HepG2 (cell line): ENCODE measurements at regions not wholly inside any gene's neighbourhood (a gene's known extent, or its start where the extent isn't known, plus 50 kb on each side); places are given as distances from the start of the nearest gene placed in this dataset.

ENCODE experiments used
- AFF4 ChIP-seq: sonication (generic); formaldehyde crosslinking; IDR thresholded peaks from 2 replicates; pipeline ENCODE4 v1.4.0; 2020; ENCODE audit warnings: missing genetic modification reagents
- ARHGAP35 ChIP-seq: sonication (generic); formaldehyde crosslinking; IDR thresholded peaks from 2 replicates; pipeline ENCODE4 v1.9.0; 2022; ENCODE audit warnings: mild to moderate bottlenecking, inconsistent platforms, moderate library complexity, missing genetic modification reagents, borderline replicate concordance
- HINFP ChIP-seq: sonication (generic); formaldehyde crosslinking; IDR thresholded peaks from 2 replicates; pipeline ENCODE4 v1.4.0; 2020; ENCODE audit warnings: low read depth, mild to moderate bottlenecking, missing genetic modification reagents
- HNF1B ChIP-seq: sonication (generic); formaldehyde crosslinking; IDR thresholded peaks from 2 replicates; pipeline ENCODE4 v1.5.1; 2020; ENCODE audit warnings: mild to moderate bottlenecking, moderate library complexity, missing genetic modification reagents
- HNRNPL ChIP-seq: fragments of 200-400 bp; formaldehyde crosslinking; IDR thresholded peaks from 2 replicates; pipeline ENCODE4 v1.6.1; 2017; ENCODE audit warnings: mild to moderate bottlenecking, low read depth, low read length
- KLF12 ChIP-seq: sonication (generic); formaldehyde crosslinking; IDR thresholded peaks from 2 replicates; pipeline ENCODE4 v1.4.0; 2020; ENCODE audit warnings: missing genetic modification reagents, borderline replicate concordance
- MIER2 ChIP-seq: IDR thresholded peaks from 2 replicates; pipeline ENCODE4 v1.6.1; 2016; ENCODE audit warnings: missing biosample characterization, missing genetic modification reagents
- MYNN ChIP-seq: sonication (generic); formaldehyde crosslinking; IDR thresholded peaks from 2 replicates; pipeline ENCODE4 v1.4.0; 2020; ENCODE audit warnings: mild to moderate bottlenecking, low read depth, missing genetic modification reagents
- PHF20 ChIP-seq: sonication (generic); formaldehyde crosslinking; IDR thresholded peaks from 2 replicates; pipeline ENCODE4 v1.5.0; 2020; ENCODE audit warnings: mild to moderate bottlenecking, missing genetic modification reagents
- RXRA ChIP-seq: sonication (generic); formaldehyde crosslinking; IDR thresholded peaks from 2 replicates; pipeline ENCODE4 v1.5.1; 2020; ENCODE audit warnings: missing genetic modification reagents
- SALL1 ChIP-seq: sonication (generic); formaldehyde crosslinking; IDR thresholded peaks from 2 replicates; pipeline ENCODE4 v1.8.0; 2022; ENCODE audit warnings: mild to moderate bottlenecking, missing genetic modification reagents
- SIN3B ChIP-seq: fragments of 150-350 bp; IDR thresholded peaks from 2 replicates; pipeline ENCODE4 v1.6.1; 2014; ENCODE audit warnings: low read length
- SMAD1 ChIP-seq: sonication (generic); formaldehyde crosslinking; IDR thresholded peaks from 2 replicates; pipeline ENCODE4 v1.4.0; 2020; ENCODE audit warnings: missing genetic modification reagents, low read depth, mild to moderate bottlenecking, borderline replicate concordance
- TCF7 ChIP-seq: sonication (generic); IDR thresholded peaks from 2 replicates; pipeline ENCODE4 v1.6.1; 2016; ENCODE audit warnings: antibody characterized with exemption, low read depth
- ZBTB7A ChIP-seq: sonication (generic); formaldehyde crosslinking; IDR thresholded peaks from 2 replicates; pipeline ENCODE4 v1.8.0; 2022; ENCODE audit warnings: mild to moderate bottlenecking, missing genetic modification reagents
- ZNF264 ChIP-seq: sonication (generic); formaldehyde crosslinking; IDR thresholded peaks from 2 replicates; pipeline ENCODE4 v1.4.0; 2020; ENCODE audit warnings: missing genetic modification reagents
- ZNF501 ChIP-seq: sonication (generic); formaldehyde crosslinking; IDR thresholded peaks from 2 replicates; pipeline ENCODE4 v1.5.1; 2020; ENCODE audit warnings: mild to moderate bottlenecking, moderate library complexity, missing genetic modification reagents
- ZNF510 ChIP-seq: sonication (generic); formaldehyde crosslinking; IDR thresholded peaks from 2 replicates; pipeline ENCODE4 v1.4.0; 2020; ENCODE audit warnings: low read depth, mild to moderate bottlenecking, missing genetic modification reagents
- ZNF839 ChIP-seq: sonication (generic); formaldehyde crosslinking; IDR thresholded peaks from 2 replicates; pipeline ENCODE4 v1.4.0; 2020; ENCODE audit warnings: missing genetic modification reagents, mild to moderate bottlenecking, borderline replicate concordance
- TF ChIP-seq, protein P1 (sequence below): sonication (generic); formaldehyde crosslinking; IDR thresholded peaks from 2 replicates; pipeline ENCODE4 v1.4.0; 2020; ENCODE audit warnings: low read depth, missing genetic modification reagents

DNA sequence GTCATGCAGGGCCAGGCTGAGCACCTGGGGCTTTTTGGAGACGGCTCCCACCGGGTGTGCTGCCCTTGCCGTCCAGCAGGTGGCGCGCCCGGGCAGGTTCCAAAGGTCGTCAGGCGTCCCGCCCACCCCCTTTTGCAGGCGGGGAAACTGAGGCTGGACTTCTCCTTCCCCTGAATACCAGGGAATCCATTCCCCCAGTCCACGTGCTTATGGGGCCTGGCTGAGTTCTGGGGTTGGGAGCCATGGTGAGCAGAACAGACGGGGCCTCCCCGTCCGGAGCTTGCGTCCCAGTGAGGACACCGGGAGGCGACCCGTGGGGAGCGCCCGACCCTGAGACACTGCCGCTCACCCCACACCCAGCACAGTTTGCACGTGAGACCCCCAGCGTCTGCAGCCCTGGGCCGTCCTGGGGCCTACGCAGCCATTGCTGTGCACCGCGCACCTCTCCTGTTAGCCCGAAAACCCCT, 51.8 kb upstream of the JPH3 start (continued):
- TF ChIP-seq, protein P1, sequence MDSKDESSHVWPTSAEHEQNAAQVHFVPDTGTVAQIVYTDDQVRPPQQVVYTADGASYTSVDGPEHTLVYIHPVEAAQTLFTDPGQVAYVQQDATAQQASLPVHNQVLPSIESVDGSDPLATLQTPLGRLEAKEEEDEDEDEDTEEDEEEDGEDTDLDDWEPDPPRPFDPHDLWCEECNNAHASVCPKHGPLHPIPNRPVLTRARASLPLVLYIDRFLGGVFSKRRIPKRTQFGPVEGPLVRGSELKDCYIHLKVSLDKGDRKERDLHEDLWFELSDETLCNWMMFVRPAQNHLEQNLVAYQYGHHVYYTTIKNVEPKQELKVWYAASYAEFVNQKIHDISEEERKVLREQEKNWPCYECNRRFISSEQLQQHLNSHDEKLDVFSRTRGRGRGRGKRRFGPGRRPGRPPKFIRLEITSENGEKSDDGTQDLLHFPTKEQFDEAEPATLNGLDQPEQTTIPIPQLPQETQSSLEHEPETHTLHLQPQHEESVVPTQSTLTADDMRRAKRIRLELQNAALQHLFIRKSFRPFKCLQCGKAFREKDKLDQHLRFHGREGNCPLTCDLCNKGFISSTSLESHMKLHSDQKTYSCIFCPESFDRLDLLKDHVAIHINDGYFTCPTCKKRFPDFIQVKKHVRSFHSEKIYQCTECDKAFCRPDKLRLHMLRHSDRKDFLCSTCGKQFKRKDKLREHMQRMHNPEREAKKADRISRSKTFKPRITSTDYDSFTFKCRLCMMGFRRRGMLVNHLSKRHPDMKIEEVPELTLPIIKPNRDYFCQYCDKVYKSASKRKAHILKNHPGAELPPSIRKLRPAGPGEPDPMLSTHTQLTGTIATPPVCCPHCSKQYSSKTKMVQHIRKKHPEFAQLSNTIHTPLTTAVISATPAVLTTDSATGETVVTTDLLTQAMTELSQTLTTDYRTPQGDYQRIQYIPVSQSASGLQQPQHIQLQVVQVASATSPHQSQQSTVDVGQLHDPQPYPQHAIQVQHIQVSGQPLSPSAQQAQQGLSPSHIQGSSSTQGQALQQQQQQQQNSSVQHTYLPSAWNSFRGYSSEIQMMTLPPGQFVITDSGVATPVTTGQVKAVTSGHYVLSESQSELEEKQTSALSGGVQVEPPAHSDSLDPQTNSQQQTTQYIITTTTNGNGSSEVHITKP (CRISPR knock-in tag): no peak
- TF ChIP-seq SMAD1 (CRISPR knock-in tag) (no peak), RXRA (CRISPR knock-in tag) (peak; percentile 33; the same call in 1 of the 2 replicates), ARHGAP35 (CRISPR knock-in tag) (peak; percentile 34; the same call in 1 of the 2 replicates), ZNF264 (CRISPR knock-in tag) (no peak), HNRNPL (0 out of 2 replicates have a peak, but pooled peaks have one; percentile 12), ZNF510 (CRISPR knock-in tag) (0 out of 2 replicates have a peak, but pooled peaks have one; percentile 47), ZNF839 (0 out of 2 replicates have a peak, but pooled peaks have one; percentile 4), ZBTB7A (no peak), SIN3B (no peak), HNF1B (CRISPR knock-in tag) (peak; percentile 79), HINFP (CRISPR knock-in tag) (0 out of 2 replicates have a peak, but pooled peaks have one; percentile 49), KLF12 (CRISPR knock-in tag) (no peak), MYNN (CRISPR knock-in tag) (peak; percentile 54; the same call in 1 of the 2 replicates), ZNF501 (peak; percentile 53; the same call in 1 of the 2 replicates), AFF4 (CRISPR knock-in tag) (no peak), SALL1 (peak; percentile 49; the same call in 1 of the 2 replicates), TCF7 (no peak), MIER2 (CRISPR knock-in tag) (peak; percentile 21; the same call in 1 of the 2 replicates), PHF20 (CRISPR knock-in tag) (no peak)
